A549 (cell line): ENCODE measurements at regions not wholly inside any gene's neighbourhood (a gene's known extent, or its start where the extent isn't known, plus 50 kb on each side); places are given as distances from the start of the nearest gene placed in this dataset.

Experiments used
- BHLHE40 ChIP-seq: IDR thresholded peaks from 2 replicates; pipeline ENCODE4 v1.6.1; 2012; ENCODE audit warnings: low read depth, low read length, inconsistent platforms
- CEBPB ChIP-seq, 2 experiments: fragments of >200 bp in 1 of 2; sonication (Bioruptor Twin) in 1 of 2; formaldehyde crosslinking in 1 of 2; IDR thresholded peaks; 2 replicates each; pipeline ENCODE4 v1.6.1; 2012 to 2016
- CHD2 ChIP-seq: fragments of 150-350 bp; IDR thresholded peaks from 2 replicates; pipeline ENCODE4 v1.6.1; 2014; ENCODE audit warnings: low read length; ENCODE audit not compliant: partially characterized antibody
- CHD4 ChIP-seq: fragments of 200-600 bp; sonication (generic); IDR thresholded peaks from 2 replicates; pipeline ENCODE4 v1.6.1; 2016; ENCODE audit warnings: antibody characterized with exemption, mild to moderate bottlenecking, borderline replicate concordance
- E2F6 ChIP-seq: IDR thresholded peaks from 2 replicates; pipeline ENCODE4 v1.6.1; 2012; ENCODE audit warnings: low read depth, borderline replicate concordance
- EHF ChIP-seq: fragments of 250-450 bp; sonication (Bioruptor Pico); IDR thresholded peaks from 2 replicates; pipeline ENCODE4 v1.5.0; 2020; ENCODE audit warnings: mild to moderate bottlenecking
- EP300 ChIP-seq, 2 experiments: fragments of >200 bp; sonication (Bioruptor Twin); formaldehyde crosslinking; IDR thresholded peaks; 2 replicates in 1 of 2; 3 replicates in 1 of 2; pipeline ENCODE4 v1.6.1; 2016 to 2017
- FOXS1 ChIP-seq: fragments of 250-450 bp; sonication (Bioruptor Pico); IDR thresholded peaks from 2 replicates; pipeline ENCODE4 v1.5.0; 2020; ENCODE audit warnings: mild to moderate bottlenecking, moderate library complexity
- HDAC2 ChIP-seq: fragments of 200-600 bp; sonication (generic); IDR thresholded peaks from 2 replicates; pipeline ENCODE4 v1.6.1; 2016
- HEYL ChIP-seq: fragments of 250-450 bp; sonication (Bioruptor Pico); IDR thresholded peaks from 2 replicates; pipeline ENCODE4 v1.8.0; 2021; ENCODE audit warnings: mild to moderate bottlenecking, moderate library complexity
- JUN ChIP-seq, 2 experiments: fragments of >200 bp; sonication (Bioruptor Twin); formaldehyde crosslinking; IDR thresholded peaks; 2 replicates in 1 of 2; 3 replicates in 1 of 2; pipeline ENCODE4 v1.6.1; 2016 to 2017
- MYC ChIP-seq: IDR thresholded peaks from 2 replicates; pipeline ENCODE4 v1.6.1; 2012; ENCODE audit warnings: mild to moderate bottlenecking, inconsistent platforms, low read length, improper control_type of control experiment, borderline replicate concordance
- PBX3 ChIP-seq: IDR thresholded peaks from 2 replicates; pipeline ENCODE4 v1.6.1; 2012
- POLR2AphosphoS2 ChIP-seq: conservative IDR thresholded peaks from 2 replicates; pipeline ENCODE4 v1.6.1; 2012; ENCODE audit warnings: low read length, improper control_type of control experiment, inconsistent platforms
- RARB ChIP-seq: fragments of 250-450 bp; sonication (Bioruptor Pico); IDR thresholded peaks from 2 replicates; pipeline ENCODE4 v1.8.0; 2021; ENCODE audit warnings: mild to moderate bottlenecking, moderate library complexity
- RCOR1 ChIP-seq: fragments of 150-350 bp; IDR thresholded peaks from 2 replicates; pipeline ENCODE4 v1.6.1; 2014; ENCODE audit warnings: antibody characterized with exemption, low read length, low read depth
- ZC3H11A ChIP-seq: fragments of 450-650 bp; IDR thresholded peaks from 2 replicates; pipeline ENCODE4 v1.6.1; 2014; ENCODE audit warnings: antibody characterized with exemption, mild to moderate bottlenecking
- ZNF302 ChIP-seq: fragments of 250-450 bp; sonication (Bioruptor Pico); IDR thresholded peaks from 2 replicates; pipeline ENCODE4 v1.9.0; 2021; ENCODE audit warnings: inconsistent platforms, mild to moderate bottlenecking, moderate library complexity
- TF ChIP-seq, protein P1 (sequence below): IDR thresholded peaks from 2 replicates; pipeline ENCODE4 v1.6.1; 2012
- TF ChIP-seq, protein P2 (sequence below): fragments of >200 bp; sonication (Bioruptor Twin); formaldehyde crosslinking; IDR thresholded peaks from 2 replicates; pipeline ENCODE4 v1.6.1; 2016
- TF ChIP-seq, protein P3 (sequence below): fragments of 200-600 bp; sonication (generic); IDR thresholded peaks from 2 replicates; pipeline ENCODE4 v1.6.1; 2016; ENCODE audit warnings: antibody characterized with exemption, mild to moderate bottlenecking, moderate library complexity
- TF ChIP-seq, protein P4 (sequence below): fragments of >200 bp; sonication (Bioruptor Twin); formaldehyde crosslinking; IDR thresholded peaks from 3 replicates; pipeline ENCODE4 v1.6.1; 2016
- TF ChIP-seq, protein P5 (sequence below): fragments of 250-450 bp; sonication (Bioruptor Pico); IDR thresholded peaks from 2 replicates; pipeline ENCODE4 v1.5.0; 2021; ENCODE audit warnings: mild to moderate bottlenecking, moderate library complexity, borderline replicate concordance

DNA sequence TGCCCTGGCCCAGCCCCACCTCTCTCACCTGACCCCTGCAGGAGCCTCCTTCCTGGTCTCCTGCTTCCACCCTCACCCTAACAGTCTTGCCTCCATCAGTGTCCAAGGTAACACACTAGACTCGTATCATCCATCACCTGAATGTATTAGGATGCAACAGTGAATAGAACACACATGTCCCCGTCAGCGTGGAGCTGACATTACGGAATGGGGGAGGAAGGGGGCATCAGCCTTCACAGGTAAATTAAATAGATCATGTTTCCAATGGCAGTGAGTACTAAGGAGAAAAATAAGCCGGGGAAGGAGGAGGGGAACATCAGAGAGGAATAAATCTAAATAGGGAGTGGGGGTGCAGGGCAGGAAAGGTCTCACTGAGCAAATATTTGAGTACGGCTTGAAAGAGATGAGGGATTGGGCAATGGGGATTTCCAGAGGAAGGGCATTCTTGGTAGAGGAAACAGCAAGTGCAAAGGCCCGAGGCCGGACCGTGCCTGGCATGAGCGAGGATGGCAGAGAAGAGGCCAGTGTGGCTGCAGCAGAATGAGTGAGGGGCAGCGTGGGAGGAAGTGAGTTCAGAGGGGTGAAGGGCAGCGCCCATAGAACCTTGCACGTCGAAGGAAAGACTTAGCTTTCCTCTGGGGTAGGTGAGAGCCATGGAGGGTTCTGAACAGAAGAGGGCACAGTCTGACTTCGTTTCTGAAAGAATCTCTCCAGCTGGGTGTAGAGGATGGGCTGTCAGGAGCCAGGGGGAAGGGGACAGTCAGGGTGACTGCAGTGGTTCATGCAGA lies 110.1 kb upstream of the PTPN1 start (continued):
- TF ChIP-seq, protein P1, sequence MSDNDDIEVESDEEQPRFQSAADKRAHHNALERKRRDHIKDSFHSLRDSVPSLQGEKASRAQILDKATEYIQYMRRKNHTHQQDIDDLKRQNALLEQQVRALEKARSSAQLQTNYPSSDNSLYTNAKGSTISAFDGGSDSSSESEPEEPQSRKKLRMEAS: peak; percentile 80
- TF ChIP-seq FOXS1 (no peak), JUN (IDR thresholded peaks at IDR 0.05) (peak; percentile 86 to 91), POLR2AphosphoS2 (no peak), CEBPB (IDR thresholded peaks at IDR 0.05) (peak; percentile 92 to 98), EHF (CRISPR knock-in tag) (no peak), ZNF302 (CRISPR knock-in tag) (no peak), HDAC2 (no peak), ZC3H11A (no peak), E2F6 (peak; percentile 41; the same call in 1 of the 2 replicates), EP300 (IDR thresholded peaks at IDR 0.05) (peak; percentile 81 to 84; a peak in 3 of 5 replicates), MYC (no peak), HEYL (CRISPR knock-in tag) (no peak), PBX3 (no peak), CHD2 (no peak), RCOR1 (no peak), CHD4 (no peak), RARB (CRISPR knock-in tag) (no peak), BHLHE40 (no peak)
- TF ChIP-seq, protein P2, sequence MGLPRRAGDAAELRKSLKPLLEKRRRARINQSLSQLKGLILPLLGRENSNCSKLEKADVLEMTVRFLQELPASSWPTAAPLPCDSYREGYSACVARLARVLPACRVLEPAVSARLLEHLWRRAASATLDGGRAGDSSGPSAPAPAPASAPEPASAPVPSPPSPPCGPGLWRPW: 0 out of 2 replicates have a peak, but pooled peaks have one; percentile 35
- TF ChIP-seq, protein P3, sequence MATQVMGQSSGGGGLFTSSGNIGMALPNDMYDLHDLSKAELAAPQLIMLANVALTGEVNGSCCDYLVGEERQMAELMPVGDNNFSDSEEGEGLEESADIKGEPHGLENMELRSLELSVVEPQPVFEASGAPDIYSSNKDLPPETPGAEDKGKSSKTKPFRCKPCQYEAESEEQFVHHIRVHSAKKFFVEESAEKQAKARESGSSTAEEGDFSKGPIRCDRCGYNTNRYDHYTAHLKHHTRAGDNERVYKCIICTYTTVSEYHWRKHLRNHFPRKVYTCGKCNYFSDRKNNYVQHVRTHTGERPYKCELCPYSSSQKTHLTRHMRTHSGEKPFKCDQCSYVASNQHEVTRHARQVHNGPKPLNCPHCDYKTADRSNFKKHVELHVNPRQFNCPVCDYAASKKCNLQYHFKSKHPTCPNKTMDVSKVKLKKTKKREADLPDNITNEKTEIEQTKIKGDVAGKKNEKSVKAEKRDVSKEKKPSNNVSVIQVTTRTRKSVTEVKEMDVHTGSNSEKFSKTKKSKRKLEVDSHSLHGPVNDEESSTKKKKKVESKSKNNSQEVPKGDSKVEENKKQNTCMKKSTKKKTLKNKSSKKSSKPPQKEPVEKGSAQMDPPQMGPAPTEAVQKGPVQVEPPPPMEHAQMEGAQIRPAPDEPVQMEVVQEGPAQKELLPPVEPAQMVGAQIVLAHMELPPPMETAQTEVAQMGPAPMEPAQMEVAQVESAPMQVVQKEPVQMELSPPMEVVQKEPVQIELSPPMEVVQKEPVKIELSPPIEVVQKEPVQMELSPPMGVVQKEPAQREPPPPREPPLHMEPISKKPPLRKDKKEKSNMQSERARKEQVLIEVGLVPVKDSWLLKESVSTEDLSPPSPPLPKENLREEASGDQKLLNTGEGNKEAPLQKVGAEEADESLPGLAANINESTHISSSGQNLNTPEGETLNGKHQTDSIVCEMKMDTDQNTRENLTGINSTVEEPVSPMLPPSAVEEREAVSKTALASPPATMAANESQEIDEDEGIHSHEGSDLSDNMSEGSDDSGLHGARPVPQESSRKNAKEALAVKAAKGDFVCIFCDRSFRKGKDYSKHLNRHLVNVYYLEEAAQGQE: no peak
- TF ChIP-seq, protein P4, sequence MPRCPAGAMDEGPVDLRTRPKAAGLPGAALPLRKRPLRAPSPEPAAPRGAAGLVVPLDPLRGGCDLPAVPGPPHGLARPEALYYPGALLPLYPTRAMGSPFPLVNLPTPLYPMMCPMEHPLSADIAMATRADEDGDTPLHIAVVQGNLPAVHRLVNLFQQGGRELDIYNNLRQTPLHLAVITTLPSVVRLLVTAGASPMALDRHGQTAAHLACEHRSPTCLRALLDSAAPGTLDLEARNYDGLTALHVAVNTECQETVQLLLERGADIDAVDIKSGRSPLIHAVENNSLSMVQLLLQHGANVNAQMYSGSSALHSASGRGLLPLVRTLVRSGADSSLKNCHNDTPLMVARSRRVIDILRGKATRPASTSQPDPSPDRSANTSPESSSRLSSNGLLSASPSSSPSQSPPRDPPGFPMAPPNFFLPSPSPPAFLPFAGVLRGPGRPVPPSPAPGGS: peak; percentile 50; the same call in 1 of the 3 replicates
- TF ChIP-seq, protein P5, sequence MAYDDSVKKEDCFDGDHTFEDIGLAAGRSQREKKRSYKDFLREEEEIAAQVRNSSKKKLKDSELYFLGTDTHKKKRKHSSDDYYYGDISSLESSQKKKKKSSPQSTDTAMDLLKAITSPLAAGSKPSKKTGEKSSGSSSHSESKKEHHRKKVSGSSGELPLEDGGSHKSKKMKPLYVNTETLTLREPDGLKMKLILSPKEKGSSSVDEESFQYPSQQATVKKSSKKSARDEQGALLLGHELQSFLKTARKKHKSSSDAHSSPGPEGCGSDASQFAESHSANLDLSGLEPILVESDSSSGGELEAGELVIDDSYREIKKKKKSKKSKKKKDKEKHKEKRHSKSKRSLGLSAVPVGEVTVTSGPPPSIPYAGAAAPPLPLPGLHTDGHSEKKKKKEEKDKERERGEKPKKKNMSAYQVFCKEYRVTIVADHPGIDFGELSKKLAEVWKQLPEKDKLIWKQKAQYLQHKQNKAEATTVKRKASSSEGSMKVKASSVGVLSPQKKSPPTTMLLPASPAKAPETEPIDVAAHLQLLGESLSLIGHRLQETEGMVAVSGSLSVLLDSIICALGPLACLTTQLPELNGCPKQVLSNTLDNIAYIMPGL: no peak
